Aorta (tissue), 5 donors: ENCODE measurements at regions not wholly inside any gene's neighbourhood (a gene's known extent, or its start where the extent isn't known, plus 50 kb on each side); places are given as distances from the start of the nearest gene placed in this dataset.
"Not testable (repeated sequence)": the region's sequence is repeated elsewhere in the genome, so short reads cannot be mapped to it uniquely, and the experiment has no call there.

ENCODE experiments used
- ATAC-seq: fragments of 200-7000 bp; cut with Tn5 transposase; one replicate; pipeline ENCODE4 v1.9.1; 2022; ENCODE audit warnings: moderate library complexity; ENCODE audit not compliant: low FRiP score
- DNase-seq, 2 donors: peaks; one replicate each; pipeline ENCODE4 v3.0.0-alpha.2; 2020
- H3K27ac ChIP-seq, 2 donors: one replicate each; pipeline ENCODE4 v1.5.1; 2013; ENCODE audit warnings: low read length in 2 of 2, mild to moderate bottlenecking in 2 of 2, moderate library complexity in 2 of 2, control low read depth in 1 of 2, inconsistent platforms in 1 of 2, low read depth in 1 of 2
- H3K27me3 ChIP-seq, 2 donors: one replicate each; pipeline ENCODE4 v1.6.1; 2013; ENCODE audit warnings: control low read depth in 1 of 2, low read length in 1 of 2, mild to moderate bottlenecking in 1 of 2, moderate library complexity in 1 of 2; ENCODE audit not compliant: insufficient read depth in 2 of 2, control insufficient read depth in 1 of 2
- H3K36me3 ChIP-seq, 2 donors: one replicate each; pipeline ENCODE4 v1.6.1; 2013; ENCODE audit warnings: control low read depth in 1 of 2, low read length in 1 of 2, mild to moderate bottlenecking in 1 of 2; ENCODE audit not compliant: insufficient read depth in 2 of 2, control insufficient read depth in 1 of 2
- H3K4me1 ChIP-seq, 2 donors: one replicate each; pipeline ENCODE4 v1.6.1; 2013; ENCODE audit warnings: low read length in 2 of 2, control low read depth in 1 of 2, mild to moderate bottlenecking in 1 of 2, moderate library complexity in 1 of 2; ENCODE audit not compliant: insufficient read depth in 2 of 2, control insufficient read depth in 1 of 2
- H3K4me3 ChIP-seq, 2 donors: one replicate each; pipeline ENCODE4 v1.5.1; 2013; ENCODE audit warnings: low read length in 2 of 2, control low read depth in 1 of 2, mild to moderate bottlenecking in 1 of 2
- H3K9me3 ChIP-seq: one replicate; pipeline ENCODE4 v1.6.1; 2013; ENCODE audit warnings: mild to moderate bottlenecking, low read length; ENCODE audit not compliant: control insufficient read depth
- WGBS, 2 donors: extraction: QIAGEN DNeasy Blood & Tissue Kit; methylation state at CpG; one replicate each; pipeline ENCODE4 v1.1.7; 2013; 5-methylcytosine and 5-hydroxymethylcytosine counted together
- intact Hi-C, 2 donors: fragments of 100-400 bp; cut with DNase I; formaldehyde crosslinking; loops; one replicate each; pipeline versions ENCODE4 v1.14.2 to v1.15.0; 2022
- donor health status: healthy with polysubstance abuse.
- donor health status: Bipolar disorder and iron deficiency.
- donor health status: DM: no; HTN: no; CAD: no.
- donor health status: DM: no; HTN: no; CAD: no.
- donor health status: DM: yes; HTN: yes; CAD: no.

DNA sequence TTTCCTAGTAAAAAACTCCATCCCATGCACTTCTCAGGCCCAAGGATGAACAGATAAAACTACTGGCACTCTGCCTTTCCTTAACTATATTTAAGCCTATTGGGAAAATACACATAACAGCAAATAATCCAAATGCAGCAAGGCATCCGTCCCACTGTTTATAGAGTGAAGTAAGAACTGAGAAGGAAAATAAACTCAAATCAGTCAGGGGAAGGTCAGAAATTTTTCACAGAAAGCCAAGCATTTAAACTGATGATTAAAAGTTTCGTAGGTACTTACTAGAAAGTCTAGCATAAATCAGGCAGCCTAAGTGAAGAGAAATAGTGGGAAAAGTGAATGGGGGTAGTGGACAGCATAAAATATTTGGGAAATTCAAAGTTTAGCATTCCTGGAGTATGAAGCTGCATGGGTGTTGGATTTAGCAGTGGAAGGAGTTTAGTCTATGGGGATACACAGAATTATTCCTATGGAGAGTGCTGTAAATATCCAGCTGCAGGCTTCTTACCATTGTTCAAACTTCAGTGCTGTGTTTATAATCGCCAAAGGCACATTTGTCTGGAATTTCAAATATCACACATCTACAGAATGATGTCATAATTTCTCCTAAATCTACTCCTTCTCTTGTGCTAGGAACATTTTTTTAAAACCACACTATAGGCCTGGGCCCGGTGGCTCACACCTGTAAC lies 1131.0 kb upstream of the GOT2 start:
- ATAC-seq (no peak), DNase-seq (no peak)
- H3K27me3 ChIP-seq, result no peaks in the 10 kb centered on the region
- no peak overlapping the region for H3K27ac ChIP-seq
- 19 to 24% methylated on average over 4 of the region's 4 CpGs for WGBS, 2 donors
- H3K9me3 ChIP-seq, result no peaks in the 10 kb centered on the region
- no peaks in the 10 kb centered on the region for H3K4me1 ChIP-seq
- intact Hi-C loops, result no loop called here
- H3K36me3 ChIP-seq, result no peaks in the 10 kb centered on the region
- no peak overlapping the region for H3K4me3 ChIP-seq

DNA sequence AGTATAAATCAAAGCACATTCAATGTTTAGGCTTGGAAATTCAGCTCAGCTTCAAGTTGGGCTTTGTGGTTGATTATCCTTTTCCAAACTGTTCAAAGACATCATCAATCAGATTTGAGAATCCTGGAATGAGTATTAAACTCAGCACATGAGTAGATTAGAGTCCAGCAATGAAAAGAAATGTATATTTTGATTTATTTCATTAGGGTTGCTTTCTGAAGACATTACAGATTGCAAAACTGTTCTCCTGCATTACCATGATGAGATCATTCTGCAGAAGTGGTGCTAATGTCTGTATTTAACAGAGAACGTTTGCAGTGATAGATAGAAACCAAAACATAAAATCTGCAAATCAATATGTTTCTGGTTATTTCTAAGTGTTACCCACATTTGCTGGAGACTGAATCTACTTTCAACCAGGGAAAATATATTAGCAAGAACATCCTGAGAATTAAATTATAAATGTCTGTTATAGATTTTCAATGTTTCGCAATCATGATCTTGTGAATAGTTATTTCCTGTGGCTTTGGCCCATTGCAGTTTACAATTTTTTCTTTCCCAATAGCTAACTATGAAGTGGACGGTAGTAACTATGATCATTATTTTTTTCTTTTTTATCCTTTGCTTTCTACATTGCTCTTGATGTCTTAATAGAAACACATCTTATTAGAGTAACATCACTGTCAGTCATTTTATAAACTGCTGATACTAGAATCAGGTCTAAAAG lies 1125.7 kb upstream of the GOT2 start:
- no peak overlapping the region for H3K27ac ChIP-seq
- intact Hi-C loops, result no loop called here

DNA sequence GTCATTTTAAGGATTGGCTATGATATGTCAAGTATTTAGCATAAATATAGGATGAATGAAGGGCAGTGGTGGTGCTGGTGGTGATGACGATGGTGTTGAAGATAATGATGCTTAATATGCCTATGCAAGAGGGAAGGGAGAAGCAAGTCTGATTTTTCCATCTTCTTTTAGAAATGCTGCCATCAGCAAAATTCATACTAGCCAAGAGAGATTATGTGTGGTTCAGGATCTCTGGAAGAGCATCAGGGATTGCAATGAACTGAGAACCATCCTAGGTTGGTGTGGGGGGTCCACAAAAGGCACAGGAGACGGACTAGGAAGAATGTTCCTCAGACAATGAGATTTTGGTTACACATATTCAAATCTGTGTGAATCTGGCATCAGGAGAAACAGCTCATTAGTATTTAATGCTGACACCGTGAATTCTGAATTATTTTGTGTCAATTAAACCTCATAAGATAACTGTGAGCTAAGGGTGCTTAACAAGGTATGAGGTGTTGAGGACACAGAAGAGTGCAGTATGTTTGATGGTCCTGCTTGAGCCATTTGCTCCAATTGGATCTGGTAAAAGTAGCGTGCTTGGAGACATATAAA lies 1120.8 kb upstream of the GOT2 start:
- 82 to 83% methylated on average over 4 of the region's 4 CpGs for WGBS, 2 donors
- Histone ChIP-seq H3K36me3 (no peaks in the 10 kb centered on the region), H3K9me3 (no peaks in the 10 kb centered on the region), H3K4me1 (peaks cover 0 to 2% of the 10 kb centered on the region in 2 donors), H3K4me3 (no peak overlapping the region), H3K27ac (no peak overlapping the region), H3K27me3 (no peaks in the 10 kb centered on the region)
- no peak for ATAC-seq
- DNase-seq, result no peak
- intact Hi-C loops, result no loop called here

More for the DNA sequence above, 1125.7 kb upstream of the GOT2 start:
- Histone ChIP-seq H3K4me3 (no peak overlapping the region), H3K4me1 (no peaks in the 10 kb centered on the region), H3K9me3 (no peaks in the 10 kb centered on the region), H3K36me3 (no peaks in the 10 kb centered on the region), H3K27me3 (no peaks in the 10 kb centered on the region)
- 71 to 72% methylated on average over 3 of the region's 3 CpGs for WGBS, 2 donors
- ATAC-seq (no peak), DNase-seq (no peak)

DNA sequence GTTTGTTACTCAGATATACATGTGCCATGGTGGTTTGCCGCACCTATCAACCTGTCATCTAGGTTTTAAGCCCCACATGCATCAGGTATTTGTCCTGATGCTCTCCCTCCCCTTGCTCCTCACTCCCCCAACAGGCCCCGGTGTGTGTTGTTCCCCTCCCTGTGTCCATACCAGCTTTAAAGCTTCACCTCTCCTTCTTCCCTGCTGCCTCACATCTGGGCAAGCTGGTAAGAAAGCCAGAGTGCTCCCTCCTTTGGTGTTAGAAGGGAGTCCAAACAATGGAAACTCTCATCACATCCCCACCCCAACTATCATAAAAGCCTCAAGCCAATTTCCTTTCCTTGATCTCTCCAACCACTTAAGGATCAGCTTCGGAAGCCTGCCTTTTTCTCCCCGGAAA lies 1115.6 kb upstream of the GOT2 start:
- no peak for DNase-seq
- no peak for ATAC-seq
- WGBS, 2 donors, result 83 to 85% methylated on average over 4 of the region's 4 CpGs
- H3K9me3 ChIP-seq, result no peaks in the 10 kb centered on the region
- no peaks in the 10 kb centered on the region for H3K36me3 ChIP-seq
- peaks cover 0 to 2% of the 10 kb centered on the region in 2 donors for H3K4me1 ChIP-seq
- no peak overlapping the region for H3K27ac ChIP-seq
- intact Hi-C loops, result no loop called here
- H3K27me3 ChIP-seq, result no peaks in the 10 kb centered on the region
- no peak overlapping the region for H3K4me3 ChIP-seq

DNA sequence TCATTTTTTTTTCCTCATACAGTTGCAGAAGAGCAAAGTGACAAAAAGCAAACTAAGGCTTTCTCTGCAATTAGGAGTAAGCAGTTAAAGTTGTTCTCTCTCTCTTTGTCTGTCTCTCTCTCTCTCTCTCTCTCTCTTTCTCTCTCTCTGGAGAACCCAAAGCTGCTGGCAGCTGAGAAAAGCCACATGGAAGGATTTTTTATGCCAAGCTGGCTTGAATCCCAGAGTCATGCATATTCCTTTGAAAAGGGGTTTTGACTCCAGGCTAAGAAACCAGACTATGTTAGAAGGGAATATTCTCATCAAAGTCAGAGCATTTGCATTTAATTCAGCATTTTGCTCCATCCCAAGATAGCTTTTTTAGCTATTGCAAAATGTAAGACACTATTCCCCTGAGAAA lies 1114.2 kb upstream of the GOT2 start:
- DNase-seq (no peak), ATAC-seq (no peak)
- no peaks in the 10 kb centered on the region for H3K36me3 ChIP-seq
- no peak overlapping the region for H3K27ac ChIP-seq
- H3K4me3 ChIP-seq, result no peak overlapping the region
- no peaks in the 10 kb centered on the region for H3K27me3 ChIP-seq
- no peaks in the 10 kb centered on the region for H3K9me3 ChIP-seq
- H3K4me1 ChIP-seq, result peaks cover 0 to 2% of the 10 kb centered on the region in 2 donors
- intact Hi-C loops, result no loop called here

DNA sequence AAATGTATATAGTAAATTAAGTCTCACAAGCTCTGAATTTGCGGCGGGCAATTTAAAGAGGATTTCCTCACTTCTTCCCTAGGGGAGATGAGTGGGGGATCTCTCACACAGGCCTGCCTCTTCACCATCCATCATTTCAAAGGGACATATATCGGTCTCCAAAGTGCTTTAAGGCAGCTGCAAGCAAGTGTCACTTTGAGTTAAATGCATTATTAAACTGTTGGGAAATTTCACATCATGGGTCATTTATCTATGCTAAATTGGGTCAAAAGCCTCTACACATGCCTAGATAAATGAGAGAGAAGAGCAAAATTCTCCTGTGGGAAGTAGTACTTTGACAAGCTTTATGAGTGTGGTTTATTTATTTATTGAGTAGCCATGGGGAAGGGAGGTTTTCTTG lies 1106.1 kb upstream of the GOT2 start:
- no peaks in the 10 kb centered on the region for H3K27me3 ChIP-seq
- intact Hi-C loops, result no loop called here
- no peak overlapping the region for H3K27ac ChIP-seq
- H3K4me3 ChIP-seq, result no peak overlapping the region
- no peak for DNase-seq
- H3K9me3 ChIP-seq, result no peaks in the 10 kb centered on the region
- H3K36me3 ChIP-seq, result no peaks in the 10 kb centered on the region
- H3K4me1 ChIP-seq, result no peaks in the 10 kb centered on the region
- 67 to 76% methylated on average over 3 of the region's 3 CpGs for WGBS, 2 donors
- ATAC-seq, result no peak

- no peak overlapping the region for H3K27ac ChIP-seq
- WGBS, 2 donors, result 75 to 79% methylated on average over 1 of the region's 1 CpG
- no peaks in the 10 kb centered on the region for H3K4me1 ChIP-seq
- H3K36me3 ChIP-seq, result no peaks in the 10 kb centered on the region
- ATAC-seq (no peak), DNase-seq (no peak)
- no peaks in the 10 kb centered on the region for H3K27me3 ChIP-seq
- no peak overlapping the region for H3K4me3 ChIP-seq
- intact Hi-C loops, result no loop called here
- H3K9me3 ChIP-seq, result no peaks in the 10 kb centered on the region
Measured at GRCh38 chr16:59826767-59827166, 1092.7 kb upstream of the GOT2 start.

GRCh38 chr16:59809488-59809887 lies 1075.4 kb upstream of the GOT2 start:
- intact Hi-C loops, H3K36me3 ChIP-seq, H3K27ac ChIP-seq, H3K4me1 ChIP-seq, H3K9me3 ChIP-seq, DNase-seq, H3K27me3 ChIP-seq, ATAC-seq, H3K4me3 ChIP-seq: not testable (repeated sequence)
- 89 to 92% methylated on average over 11 of the region's 11 CpGs for WGBS, 2 donors

- Histone ChIP-seq H3K27me3 (no peaks in the 10 kb centered on the region), H3K4me3 (no peak overlapping the region), H3K36me3 (no peaks in the 10 kb centered on the region), H3K9me3 (no peaks in the 10 kb centered on the region), H3K4me1 (no peaks in the 10 kb centered on the region), H3K27ac (no peak overlapping the region)
- WGBS, 2 donors, result 71 to 80% methylated on average over 1 of the region's 1 CpG
- no peak for DNase-seq
- ATAC-seq, result no peak
- intact Hi-C loops, result no loop called here
Measured at GRCh38 chr16:59783191-59783590, 1049.1 kb upstream of the GOT2 start.
